GM12878 (cell line): ENCODE measurements at regions not wholly inside any gene's neighbourhood (a gene's known extent, or its start where the extent isn't known, plus 50 kb on each side); places are given as distances from the start of the nearest gene placed in this dataset.

Experiments
- ATAC-seq: fragments of 200-7000 bp; cut with Tn5 transposase; 3 replicates; pipeline ENCODE4 v1.9.1; 2020; ENCODE audit warnings: mild to moderate bottlenecking, moderate library complexity
- BruUV-seq: library from RNA; stranded (reverse); fragments of 400-500 nt; replicated peaks from 2 replicates; lab custom pipeline; 2021; lab: Mats Ljungman, UMichigan
- CTCF ChIA-PET: fragments of 300-600 bp; sonication (Branson Sonifier 250); formaldehyde crosslinking; extraction: SDS; loops from one replicate; lab custom pipeline; 2021; ENCODE audit warnings: inconsistent platforms; lab: Yijun Ruan, JAX
- POLR2A ChIA-PET: fragments of 350-600 bp; formaldehyde crosslinking; extraction: SDS; loops from one replicate; lab custom pipeline; 2021; ENCODE audit warnings: inconsistent platforms; lab: Charles Lee
- RAD21 ChIA-PET: fragments of 300-600 bp; sonication (Branson Sonifier 250); formaldehyde crosslinking; loops from one replicate; lab custom pipeline; 2023; ENCODE audit warnings: antibody characterized with exemption; ENCODE audit not compliant: unreplicated experiment; lab: Charles Lee
- SMC1A ChIA-PET: fragments of 300-600 bp; sonication (Branson Sonifier 250); formaldehyde crosslinking; loops from one replicate; lab custom pipeline; 2023; ENCODE audit not compliant: unreplicated experiment, uncharacterized antibody; lab: Charles Lee
- DNase-seq: peaks from one replicate; pipeline ENCODE4 v3.0.0-alpha.2; 2011; ENCODE audit warnings: low read depth, low spot score
- FAIRE-seq: peaks from 3 replicates; lab custom pipeline; 2011; peaks lifted over from hg19 to GRCh38; lab: Jason Lieb, UNC
- H2AFZ ChIP-seq: 2 replicates; pipeline ENCODE4 v1.6.0; 2011; ENCODE audit warnings: low read depth, low read length, control low read depth; ENCODE audit not compliant: control insufficient read depth
- H3K27ac ChIP-seq: 2 replicates; pipeline ENCODE4 v1.5.1; 2011; ENCODE audit warnings: control low read depth; ENCODE audit not compliant: control insufficient read depth, insufficient read depth
- H3K27me3 ChIP-seq, 2 experiments: replicated peaks in 1 of 2; 2 replicates each; pipeline versions ENCODE4 v1.6.0 to v1.6.1; 2011; ENCODE audit warnings: low read length in 1 of 2; ENCODE audit not compliant: control insufficient read depth in 2 of 2, insufficient read depth in 2 of 2
- H3K36me3 ChIP-seq, 2 experiments: 2 replicates each; pipeline ENCODE4 v1.5.1; 2011; ENCODE audit warnings: low read length in 1 of 2; ENCODE audit not compliant: control insufficient read depth in 2 of 2, insufficient read depth in 2 of 2
- H3K4me1 ChIP-seq: 2 replicates; pipeline ENCODE4 v1.6.1; 2011; ENCODE audit warnings: mild to moderate bottlenecking, low read length, moderate library complexity, mixed read lengths; ENCODE audit not compliant: control insufficient read depth, insufficient read depth
- H3K4me2 ChIP-seq: 2 replicates; pipeline ENCODE4 v1.6.0; 2011; ENCODE audit warnings: control low read depth; ENCODE audit not compliant: control insufficient read depth, insufficient read depth
- H3K4me3 ChIP-seq: fragments of 200-600 bp; sonication (generic); 2 replicates; pipeline ENCODE4 v1.5.1; 2016
- H3K79me2 ChIP-seq: 2 replicates; pipeline ENCODE4 v1.6.0; 2011; ENCODE audit warnings: low read length; ENCODE audit not compliant: control insufficient read depth, insufficient read depth
- H3K9ac ChIP-seq: 2 replicates; pipeline ENCODE4 v1.8.0; 2011; ENCODE audit warnings: low read length, control low read depth, mixed read lengths; ENCODE audit not compliant: control insufficient read depth, insufficient read depth
- H3K9me3 ChIP-seq: replicated peaks from 3 replicates; pipeline ENCODE4 v1.5.1; 2011; ENCODE audit warnings: mild to moderate bottlenecking, low read length; ENCODE audit not compliant: control insufficient read depth, insufficient read depth
- H4K20me1 ChIP-seq: 2 replicates; pipeline ENCODE4 v1.6.0; 2011; ENCODE audit not compliant: control insufficient read depth, insufficient read depth
- ESRRA ChIP-seq: IDR thresholded peaks from 2 replicates; pipeline ENCODE4 v1.6.1; 2012; ENCODE audit warnings: mild to moderate bottlenecking, low read length, improper control_type of control experiment
- HCFC1 ChIP-seq: fragments of 150-350 bp; IDR thresholded peaks from 2 replicates; pipeline ENCODE4 v1.6.1; 2014; ENCODE audit warnings: low read length
- PAX8 ChIP-seq: fragments of 450-650 bp; IDR thresholded peaks from 2 replicates; pipeline ENCODE4 v1.6.1; 2017; ENCODE audit warnings: mild to moderate bottlenecking, moderate library complexity
- PML ChIP-seq: IDR thresholded peaks from 2 replicates; pipeline ENCODE4 v1.6.1; 2012; ENCODE audit warnings: low read length, inconsistent platforms
- RAD21 ChIP-seq: IDR thresholded peaks from 2 replicates; pipeline ENCODE4 v1.6.1; 2011; ENCODE audit warnings: mild to moderate bottlenecking, low read depth, low read length, moderate library complexity; ENCODE audit not compliant: insufficient read depth
- SIX5 ChIP-seq: IDR thresholded peaks from 2 replicates; pipeline ENCODE4 v1.6.1; 2011; ENCODE audit warnings: mild to moderate bottlenecking, low read depth, low read length, moderate library complexity; ENCODE audit not compliant: severe bottlenecking
- SMARCA5 ChIP-seq: fragments of 450-650 bp; IDR thresholded peaks from 2 replicates; pipeline ENCODE4 v1.6.1; 2017; ENCODE audit warnings: mild to moderate bottlenecking
- SMC3 ChIP-seq: IDR thresholded peaks from 2 replicates; pipeline ENCODE4 v1.6.1; 2011; ENCODE audit warnings: low read length, improper control_type of control experiment, borderline replicate concordance
- ZNF274 ChIP-seq: IDR thresholded peaks from one replicate; pipeline ENCODE4 v1.8.0; 2011; ENCODE audit not compliant: insufficient read length, insufficient read depth
- WGBS: methylation state at CpG from one replicate; pipeline ENCODE4 v1.1.6; 2016; ENCODE audit warnings: low lambda C conversion rate; ENCODE audit not compliant: insufficient replicate concordance, insufficient coverage; ENCODE audit errors: missing lambda C conversion rate; 5-methylcytosine and 5-hydroxymethylcytosine counted together
- in situ Hi-C: fragments of 300-500 bp; cut with MboI; formaldehyde crosslinking; loops from 9 replicates; pipeline ENCODE4 v1.14.3; 2018; ENCODE audit warnings: mixed read lengths
- intact Hi-C: fragments of 100-400 bp; cut with micrococcal nuclease; formaldehyde crosslinking; loops from one replicate; pipeline ENCODE4 v1.14.2; 2022; ENCODE audit not compliant: unreplicated experiment
- TF ChIP-seq, protein P1 (sequence below): IDR thresholded peaks from 2 replicates; pipeline ENCODE4 v1.6.1; 2012; ENCODE audit warnings: mild to moderate bottlenecking, low read depth, low read length

DNA sequence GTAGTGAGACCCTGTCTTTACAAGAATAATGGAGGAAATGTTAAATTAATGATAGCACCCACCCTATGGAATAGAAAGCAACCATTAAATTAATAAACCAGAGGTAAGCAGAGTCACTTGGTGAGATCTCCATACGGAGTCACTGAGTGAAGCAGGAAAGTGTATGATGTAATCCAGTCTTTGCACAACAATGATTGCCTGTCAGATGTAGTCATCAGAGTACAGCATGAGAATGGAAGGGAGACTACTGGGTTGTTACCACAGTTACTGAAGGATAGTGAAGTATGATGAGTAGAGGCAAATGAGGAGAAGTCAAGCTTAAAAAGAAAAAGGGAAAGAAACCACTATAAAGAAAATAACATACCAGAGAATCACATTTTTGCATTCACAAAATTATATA lies 371.9 kb upstream of the SHH start:
- H3K4me3 ChIP-seq, result no peak overlapping the region
- TF ChIP-seq ZNF274, result no peak
- H3K4me1 ChIP-seq, result no peaks in the 10 kb centered on the region
- WGBS, result 69% methylated on average over 1 of the region's 1 CpG
- RAD21 ChIA-PET, result no interaction called here
- ATAC-seq (no peak), FAIRE-seq (no peak), DNase-seq (no peak)
- no peak overlapping the region for H3K9ac ChIP-seq
- no peaks in the 10 kb centered on the region for H3K36me3 ChIP-seq
- H3K27ac ChIP-seq, result no peak overlapping the region
- in situ Hi-C loops, result no loop called here
- no peaks in the 10 kb centered on the region for H3K9me3 ChIP-seq
- no peak overlapping the region for H2AFZ ChIP-seq
- no peak overlapping the region for H3K4me2 ChIP-seq
- no peaks in the 10 kb centered on the region for H4K20me1 ChIP-seq
- no peaks in the 10 kb centered on the region for H3K79me2 ChIP-seq
- no TSS peak for BruUV-seq
- intact Hi-C loops, result no loop called here
- POLR2A ChIA-PET, result no interaction called here
- no peaks in the 10 kb centered on the region; a peak in 1 of 4 replicates for H3K27me3 ChIP-seq
- CTCF ChIA-PET, result no interaction called here
- SMC1A ChIA-PET, result no interaction called here

GRCh38 chr7:156180451-156181229 lies 368.4 kb upstream of the SHH start:
- Histone ChIP-seq H2AFZ (no peak overlapping the region), H3K4me3 (no peak overlapping the region), H3K4me1 (no peaks in the 10 kb centered on the region), H3K27ac (no peak overlapping the region), H4K20me1 (no peaks in the 10 kb centered on the region), H3K79me2 (no peaks in the 10 kb centered on the region), H3K36me3 (no peaks in the 10 kb centered on the region), H3K4me2 (no peak overlapping the region), H3K27me3 (no peaks in the 10 kb centered on the region; a peak in 1 of 4 replicates), H3K9me3 (no peaks in the 10 kb centered on the region), H3K9ac (no peak overlapping the region)
- no TSS peak for BruUV-seq
- intact Hi-C loops (no loop called here), in situ Hi-C loops (no loop called here)
- POLR2A ChIA-PET, result no interaction called here
- RAD21 ChIA-PET, result no interaction called here
- DNase-seq (no peak), ATAC-seq (no peak), FAIRE-seq (no peak)
- CTCF ChIA-PET, result no interaction called here
- 20% methylated on average over 13 of the region's 13 CpGs for WGBS
- SMC1A ChIA-PET, result interaction anchor here (0.6 kb wide), 1 partner anchor 16 kb away, joined by 3 read pairs; no protein-coding TSS in a partner anchor
- TF ChIP-seq PML, result no peak
- no peak for TF ChIP-seq PAX8
- TF ChIP-seq SIX5, result no peak
- no peak for TF ChIP-seq SMARCA5
- TF ChIP-seq SMC3, result no peak
- no peak for TF ChIP-seq HCFC1
- no peak for TF ChIP-seq ESRRA
- TF ChIP-seq, protein P1, sequence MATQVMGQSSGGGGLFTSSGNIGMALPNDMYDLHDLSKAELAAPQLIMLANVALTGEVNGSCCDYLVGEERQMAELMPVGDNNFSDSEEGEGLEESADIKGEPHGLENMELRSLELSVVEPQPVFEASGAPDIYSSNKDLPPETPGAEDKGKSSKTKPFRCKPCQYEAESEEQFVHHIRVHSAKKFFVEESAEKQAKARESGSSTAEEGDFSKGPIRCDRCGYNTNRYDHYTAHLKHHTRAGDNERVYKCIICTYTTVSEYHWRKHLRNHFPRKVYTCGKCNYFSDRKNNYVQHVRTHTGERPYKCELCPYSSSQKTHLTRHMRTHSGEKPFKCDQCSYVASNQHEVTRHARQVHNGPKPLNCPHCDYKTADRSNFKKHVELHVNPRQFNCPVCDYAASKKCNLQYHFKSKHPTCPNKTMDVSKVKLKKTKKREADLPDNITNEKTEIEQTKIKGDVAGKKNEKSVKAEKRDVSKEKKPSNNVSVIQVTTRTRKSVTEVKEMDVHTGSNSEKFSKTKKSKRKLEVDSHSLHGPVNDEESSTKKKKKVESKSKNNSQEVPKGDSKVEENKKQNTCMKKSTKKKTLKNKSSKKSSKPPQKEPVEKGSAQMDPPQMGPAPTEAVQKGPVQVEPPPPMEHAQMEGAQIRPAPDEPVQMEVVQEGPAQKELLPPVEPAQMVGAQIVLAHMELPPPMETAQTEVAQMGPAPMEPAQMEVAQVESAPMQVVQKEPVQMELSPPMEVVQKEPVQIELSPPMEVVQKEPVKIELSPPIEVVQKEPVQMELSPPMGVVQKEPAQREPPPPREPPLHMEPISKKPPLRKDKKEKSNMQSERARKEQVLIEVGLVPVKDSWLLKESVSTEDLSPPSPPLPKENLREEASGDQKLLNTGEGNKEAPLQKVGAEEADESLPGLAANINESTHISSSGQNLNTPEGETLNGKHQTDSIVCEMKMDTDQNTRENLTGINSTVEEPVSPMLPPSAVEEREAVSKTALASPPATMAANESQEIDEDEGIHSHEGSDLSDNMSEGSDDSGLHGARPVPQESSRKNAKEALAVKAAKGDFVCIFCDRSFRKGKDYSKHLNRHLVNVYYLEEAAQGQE, result no peak
- TF ChIP-seq RAD21, result no peak
